GM23248 (cell line): ENCODE measurements at regions not wholly inside any gene's neighbourhood (a gene's known extent, or its start where the extent isn't known, plus 50 kb on each side); places are given as distances from the start of the nearest gene placed in this dataset.

Source experiments
- EZH2 ChIP-seq: fragments of 200-600 bp; sonication (generic); IDR thresholded peaks from 2 replicates; pipeline ENCODE4 v1.6.1; 2018; ENCODE audit warnings: antibody characterized with exemption, mild to moderate bottlenecking; ENCODE audit not compliant: insufficient read depth, poor library complexity, severe bottlenecking
- EZH2phosphoT487 ChIP-seq: fragments of 200-600 bp; sonication (generic); IDR thresholded peaks from 2 replicates; pipeline ENCODE4 v1.6.1; 2018; ENCODE audit warnings: antibody characterized with exemption, moderate library complexity, mild to moderate bottlenecking, low read depth; ENCODE audit not compliant: insufficient read depth

- no peak for TF ChIP-seq EZH2
- no peak for TF ChIP-seq EZH2phosphoT487
These were observed 185.8 kb upstream of the C1QTNF7 start for GRCh38 chr4:15242021-15242420.
